Smooth muscle cell (in vitro differentiated cells): ENCODE measurements at regions not wholly inside any gene's neighbourhood (a gene's known extent, or its start where the extent isn't known, plus 50 kb on each side); places are given as distances from the start of the nearest gene placed in this dataset.

Experiments used
- DNase-seq: peaks from one replicate; lab custom pipeline; 2025; ENCODE audit not compliant: unreplicated experiment; lab: John Stamatoyannopoulos, UW
- H2AFZ ChIP-seq: fragments of 200-600 bp; sonication (generic); 2 replicates; pipeline ENCODE4 v1.6.0; 2016; ENCODE audit warnings: antibody characterized with exemption, low read depth, mild to moderate bottlenecking
- H3F3A ChIP-seq: fragments of 200-600 bp; sonication (generic); 2 replicates; pipeline ENCODE4 v1.6.0; 2017; ENCODE audit warnings: antibody characterized with exemption, low read depth
- H3K27ac ChIP-seq: fragments of 200-600 bp; sonication (generic); 2 replicates; pipeline ENCODE4 v1.5.1; 2016; ENCODE audit warnings: low read depth, mild to moderate bottlenecking
- H3K27me3 ChIP-seq: fragments of 200-600 bp; sonication (generic); 2 replicates; pipeline ENCODE4 v1.6.1; 2016; ENCODE audit warnings: low read depth, mild to moderate bottlenecking
- H3K36me3 ChIP-seq: fragments of 200-600 bp; sonication (generic); 2 replicates; pipeline ENCODE4 v1.5.1; 2016; ENCODE audit warnings: low read depth
- H3K4me1 ChIP-seq: fragments of 200-600 bp; sonication (generic); 2 replicates; pipeline ENCODE4 v1.5.1; 2016; ENCODE audit warnings: low read depth
- H3K4me2 ChIP-seq: fragments of 200-600 bp; sonication (generic); 2 replicates; pipeline ENCODE4 v1.6.0; 2016; ENCODE audit warnings: mild to moderate bottlenecking
- H3K4me3 ChIP-seq: fragments of 200-600 bp; sonication (generic); 2 replicates; pipeline ENCODE4 v1.5.1; 2016; ENCODE audit warnings: mild to moderate bottlenecking
- H3K79me2 ChIP-seq: fragments of 200-600 bp; sonication (generic); 2 replicates; pipeline ENCODE4 v1.6.0; 2016; ENCODE audit warnings: low read depth, mild to moderate bottlenecking
- H3K9ac ChIP-seq: fragments of 200-600 bp; sonication (generic); 2 replicates; pipeline ENCODE4 v1.6.0; 2016; ENCODE audit warnings: low read depth
- H3K9me3 ChIP-seq: fragments of 200-600 bp; sonication (generic); replicated peaks from 2 replicates; pipeline ENCODE4 v1.5.1; 2016; ENCODE audit warnings: low read depth
- H4K20me1 ChIP-seq: fragments of 200-600 bp; sonication (generic); 2 replicates; pipeline ENCODE4 v1.6.0; 2016; ENCODE audit warnings: low read depth
- CTCF ChIP-seq: fragments of 200-600 bp; sonication (generic); IDR thresholded peaks from 2 replicates; pipeline ENCODE4 v1.5.1; 2017; ENCODE audit warnings: borderline replicate concordance, mild to moderate bottlenecking, antibody characterized with exemption; ENCODE audit not compliant: insufficient read depth, poor library complexity, severe bottlenecking
- WGBS: methylation state at CpG from one replicate; pipeline ENCODE4 v1.1.7; 2016; ENCODE audit warnings: low lambda C conversion rate; 5-methylcytosine and 5-hydroxymethylcytosine counted together

GRCh38 chr6:99736302-99736701, 129.7 kb downstream of the PRDM13 start:
- no peaks in the 10 kb centered on the region for H3F3A ChIP-seq
- no peak for DNase-seq
- no peaks in the 10 kb centered on the region for H3K36me3 ChIP-seq
- H3K79me2 ChIP-seq, result no peaks in the 10 kb centered on the region
- H3K27ac ChIP-seq, result no peak overlapping the region
- no peaks in the 10 kb centered on the region for H3K9me3 ChIP-seq
- no peak overlapping the region for H3K4me3 ChIP-seq
- peaks cover 35% of the 10 kb centered on the region for H3K27me3 ChIP-seq
- no peak overlapping the region for H3K9ac ChIP-seq
- H4K20me1 ChIP-seq, result no peaks in the 10 kb centered on the region
- 43% methylated on average over 1 of the region's 1 CpG for WGBS
- no peak for TF ChIP-seq CTCF
- H2AFZ ChIP-seq, result no peak overlapping the region
- H3K4me2 ChIP-seq, result no peak overlapping the region
- no peaks in the 10 kb centered on the region for H3K4me1 ChIP-seq

GRCh38 chr6:99739526-99739925, 132.9 kb downstream of the PRDM13 start:
- H3K79me2 ChIP-seq, result no peaks in the 10 kb centered on the region
- no peaks in the 10 kb centered on the region for H3K9me3 ChIP-seq
- no peaks in the 10 kb centered on the region for H3K4me1 ChIP-seq
- DNase-seq, result no peak
- H3K27me3 ChIP-seq, result peaks cover 63% of the 10 kb centered on the region
- H2AFZ ChIP-seq, result no peak overlapping the region
- H3K9ac ChIP-seq, result no peak overlapping the region
- H3K36me3 ChIP-seq, result no peaks in the 10 kb centered on the region
- H3K27ac ChIP-seq, result no peak overlapping the region
- WGBS, result 60% methylated on average over 2 of the region's 2 CpGs
- no peak for TF ChIP-seq CTCF
- no peaks in the 10 kb centered on the region for H4K20me1 ChIP-seq
- H3K4me3 ChIP-seq, result no peak overlapping the region
- no peaks in the 10 kb centered on the region for H3F3A ChIP-seq
- no peak overlapping the region for H3K4me2 ChIP-seq

GRCh38 chr6:99741092-99741491, 134.5 kb downstream of the PRDM13 start:
- DNase-seq, result no peak
- H3K36me3 ChIP-seq, result no peaks in the 10 kb centered on the region
- H3K4me1 ChIP-seq, result no peaks in the 10 kb centered on the region
- no peaks in the 10 kb centered on the region for H3F3A ChIP-seq
- no peak for TF ChIP-seq CTCF
- peaks cover 57% of the 10 kb centered on the region for H3K27me3 ChIP-seq
- H3K79me2 ChIP-seq, result no peaks in the 10 kb centered on the region
- no peak overlapping the region for H3K4me2 ChIP-seq
- H2AFZ ChIP-seq, result no peak overlapping the region
- no peak overlapping the region for H3K4me3 ChIP-seq
- no peak overlapping the region for H3K27ac ChIP-seq
- no peaks in the 10 kb centered on the region for H3K9me3 ChIP-seq
- no peak overlapping the region for H3K9ac ChIP-seq
- no peaks in the 10 kb centered on the region for H4K20me1 ChIP-seq

- no peak for TF ChIP-seq CTCF
- no peak overlapping the region for H2AFZ ChIP-seq
- 82% methylated on average over 2 of the region's 2 CpGs for WGBS
These were observed 137.0 kb downstream of the PRDM13 start for GRCh38 chr6:99743647-99744046.

More at GRCh38 chr6:99743647-99744046, 137.0 kb downstream of the PRDM13 start:
- no peaks in the 10 kb centered on the region for H3K4me1 ChIP-seq
- H3K27ac ChIP-seq, result no peak overlapping the region
- DNase-seq, result no peak
- H3K27me3 ChIP-seq, result peaks cover 50% of the 10 kb centered on the region
- H3K4me3 ChIP-seq, result no peak overlapping the region
- H3K4me2 ChIP-seq, result no peak overlapping the region
- H3K36me3 ChIP-seq, result no peaks in the 10 kb centered on the region
- H3K9me3 ChIP-seq, result no peaks in the 10 kb centered on the region
- H4K20me1 ChIP-seq, result no peaks in the 10 kb centered on the region
- no peaks in the 10 kb centered on the region for H3K79me2 ChIP-seq
- H3F3A ChIP-seq, result no peaks in the 10 kb centered on the region
- no peak overlapping the region for H3K9ac ChIP-seq
